GM18858 (cell line): ENCODE measurements at regions not wholly inside any gene's neighbourhood (a gene's known extent, or its start where the extent isn't known, plus 50 kb on each side); places are given as distances from the start of the nearest gene placed in this dataset.

ENCODE experiments used
- ATAC-seq: cut with Tn5 transposase; IDR thresholded peaks from one replicate; pipeline ENCODE4 v1.9.1; 2021; ENCODE audit not compliant: unreplicated experiment

GRCh38 chr18:27595113-27595838, 410.2 kb upstream of the CHST9 start:
- no peak for ATAC-seq

DNA sequence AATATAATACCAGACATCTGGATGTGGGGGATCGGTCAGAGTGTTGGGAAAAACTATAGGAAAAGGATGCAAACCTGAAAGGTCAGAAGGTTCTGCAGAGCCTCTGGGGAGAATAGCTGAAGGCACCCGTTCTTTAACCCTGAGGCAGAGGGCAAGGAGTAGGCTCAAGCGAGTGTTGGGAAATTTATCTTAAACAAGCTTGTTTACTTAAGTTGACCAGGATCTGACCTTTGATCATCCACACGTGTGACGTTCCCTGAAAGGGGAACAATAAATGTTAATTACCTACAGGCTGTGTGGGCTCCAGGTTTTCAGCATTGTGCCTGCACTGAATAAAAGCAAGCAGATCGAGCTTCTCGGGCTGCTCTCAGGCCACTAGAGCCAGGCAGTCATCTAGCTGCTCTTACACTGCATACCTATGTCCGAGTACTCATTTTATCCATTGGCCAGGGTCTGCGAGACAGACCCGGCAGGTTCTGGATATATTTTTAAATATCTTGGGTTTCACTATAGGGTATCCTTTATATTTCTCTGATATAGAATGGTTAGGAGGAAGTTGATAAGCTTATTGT, 400.6 kb upstream of the CHST9 start:
- ATAC-seq: no peak

DNA sequence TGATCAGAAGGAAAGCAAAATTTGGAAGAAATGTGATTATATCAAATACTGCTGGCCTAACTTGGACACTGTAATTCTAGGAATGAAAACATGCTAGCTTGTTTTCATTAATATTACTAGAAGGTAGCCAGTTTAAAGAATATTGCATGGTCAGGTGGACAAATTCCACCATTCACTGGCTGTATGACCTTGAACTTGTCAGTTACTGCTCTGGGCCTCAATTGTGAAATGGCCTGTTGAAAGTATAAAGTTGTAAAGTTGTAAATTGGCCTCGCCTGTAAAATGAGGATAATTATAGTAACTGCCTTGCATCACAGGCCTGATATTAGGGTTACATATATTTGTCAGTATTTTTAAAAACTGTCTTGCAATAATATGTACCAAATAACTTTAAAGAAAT, 398.4 kb upstream of the CHST9 start:
- no peak for ATAC-seq

GRCh38 chr18:27582760-27583412, 397.8 kb upstream of the CHST9 start:
- no peak for ATAC-seq

DNA sequence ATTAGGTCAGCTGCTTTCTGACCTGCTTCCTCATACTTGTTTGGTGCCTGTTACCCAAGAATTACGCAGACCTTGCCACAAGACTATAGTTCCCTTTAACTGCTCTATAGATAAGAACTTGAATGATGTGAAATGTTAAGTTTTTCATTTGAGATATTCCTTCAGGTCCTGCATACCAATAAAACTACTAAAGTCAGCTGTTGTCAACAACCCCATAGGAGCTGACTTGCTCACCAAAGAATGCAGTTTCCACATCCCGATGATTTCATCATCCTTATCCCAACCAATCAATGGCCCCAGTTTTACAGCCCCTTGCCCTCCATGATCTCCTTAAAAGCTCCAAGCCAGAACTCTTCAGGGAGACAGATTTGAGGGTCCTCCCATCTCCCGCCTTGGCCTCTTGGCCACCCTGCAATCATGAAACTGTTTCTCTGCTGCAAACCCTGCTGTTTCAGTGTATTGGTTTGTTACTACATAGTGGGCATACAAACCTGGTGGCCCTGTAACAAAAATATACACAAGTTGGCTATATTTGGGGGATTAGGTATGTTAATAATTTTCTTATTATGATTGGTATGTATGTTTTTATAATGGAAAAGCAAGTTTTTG, 396.3 kb upstream of the CHST9 start:
- no peak for ATAC-seq

GRCh38 chr18:27579364-27579763, 394.3 kb upstream of the CHST9 start:
- ATAC-seq: no peak

DNA sequence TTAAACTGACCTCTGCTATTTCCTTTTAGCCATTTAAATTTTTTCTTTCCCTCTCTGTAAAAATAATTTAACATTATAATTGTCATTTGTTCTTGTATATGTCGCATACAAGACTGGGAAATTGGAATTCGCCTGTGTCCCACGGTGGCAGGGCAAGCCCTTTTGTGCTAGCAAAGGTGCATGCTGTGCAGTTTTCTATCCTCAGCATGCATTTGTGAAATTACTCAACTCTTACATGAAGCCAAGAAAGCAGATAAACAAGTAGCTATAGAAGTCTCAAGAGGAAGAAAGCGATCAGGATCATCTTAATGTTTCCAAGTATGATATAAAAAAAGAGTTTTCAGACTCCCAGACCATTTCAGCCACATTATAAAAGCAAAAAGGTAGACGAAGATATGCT, 392.6 kb upstream of the CHST9 start:
- ATAC-seq: no peak

DNA sequence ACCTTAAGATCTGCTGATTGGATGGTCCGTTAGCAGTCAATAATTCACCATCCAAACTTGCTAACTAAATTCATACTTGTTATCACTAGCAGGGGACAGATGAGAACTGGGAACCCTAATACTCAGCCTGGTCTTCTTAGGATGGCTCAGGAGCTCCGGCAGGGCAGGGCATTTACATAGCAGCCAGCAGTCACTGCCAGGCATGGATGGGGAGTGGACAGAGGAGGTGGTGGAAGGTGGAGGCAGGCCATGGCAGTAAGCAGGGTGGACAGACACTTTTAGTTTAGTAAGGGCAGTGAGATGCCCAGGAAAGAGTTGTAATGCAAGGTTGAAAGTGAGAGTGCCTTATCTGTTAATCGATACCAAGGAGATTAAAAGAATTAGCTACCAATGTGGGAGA, 392.2 kb upstream of the CHST9 start:
- no peak for ATAC-seq

DNA sequence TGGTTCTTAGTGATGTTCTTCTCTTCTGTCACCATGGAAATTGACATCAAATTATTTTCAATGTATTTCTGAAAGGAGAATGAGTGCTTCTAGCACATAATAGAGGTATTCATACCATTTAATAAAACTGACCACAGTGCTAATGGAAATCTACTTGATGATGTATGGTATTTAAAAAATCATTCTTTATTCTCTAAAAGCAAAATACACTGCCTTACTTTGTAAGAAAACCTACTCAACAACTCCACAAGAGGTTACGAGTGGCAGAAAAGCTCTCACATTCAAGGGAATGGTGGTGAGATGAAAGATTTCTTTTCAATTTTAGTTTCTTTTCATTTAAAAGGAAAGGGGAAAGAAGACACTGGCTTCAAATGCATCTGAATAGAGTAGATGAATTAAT, 382.3 kb upstream of the CHST9 start:
- no peak for ATAC-seq

GRCh38 chr18:27564066-27564465, 379.0 kb upstream of the CHST9 start:
- no peak for ATAC-seq

GRCh38 chr18:27558388-27559155, 373.5 kb upstream of the CHST9 start:
- ATAC-seq: no peak

- no peak for ATAC-seq
Measured at GRCh38 chr18:27556741-27557140, 371.6 kb upstream of the CHST9 start.

GRCh38 chr18:27549335-27550039, 364.4 kb upstream of the CHST9 start:
- no peak for ATAC-seq

GRCh38 chr18:27546991-27547390, 361.9 kb upstream of the CHST9 start:
- no peak for ATAC-seq

GRCh38 chr18:27544206-27544605, 359.1 kb upstream of the CHST9 start:
- ATAC-seq: no peak

GRCh38 chr18:27541293-27541692, 356.2 kb upstream of the CHST9 start:
- no peak for ATAC-seq

- ATAC-seq: no peak
Measured at GRCh38 chr18:27540111-27540510, 355.0 kb upstream of the CHST9 start.

- ATAC-seq: no peak
Measured at GRCh38 chr18:27528925-27529521, 343.9 kb upstream of the CHST9 start.

DNA sequence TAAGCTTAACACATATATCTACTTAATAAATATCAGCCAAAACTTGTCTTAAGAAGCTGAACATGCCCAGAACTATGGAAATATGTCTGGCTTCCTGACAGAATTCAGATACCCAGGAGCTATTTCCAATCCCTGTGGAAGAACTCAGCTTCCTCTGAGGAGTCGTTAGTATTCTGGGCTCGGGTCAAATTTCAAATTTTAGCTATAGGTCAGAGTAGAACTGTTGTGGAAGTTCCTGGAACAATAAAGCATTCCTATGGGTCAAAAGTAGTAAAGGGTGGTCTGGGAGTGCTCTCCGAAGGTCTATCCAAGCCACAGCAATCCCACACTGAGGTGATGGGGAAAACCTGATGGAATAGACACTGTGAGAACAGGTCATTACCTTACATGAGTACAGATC, 342.7 kb upstream of the CHST9 start:
- ATAC-seq: no peak

- no peak for ATAC-seq
Measured at GRCh38 chr18:27520401-27520800, 335.3 kb upstream of the CHST9 start.
